Breast epithelium (tissue), 4 donors: ENCODE measurements at regions not wholly inside any gene's neighbourhood (a gene's known extent, or its start where the extent isn't known, plus 50 kb on each side); places are given as distances from the start of the nearest gene placed in this dataset.

ENCODE experiments used
- DNase-seq, 2 donors: peaks; one replicate each; pipeline ENCODE4 v3.0.0-alpha.2; 2019; ENCODE audit warnings: low spot score in 2 of 2
- H3K27ac ChIP-seq, 2 donors: fragments of 200-600 bp; sonication (generic) in 1 of 2; one replicate each; pipeline ENCODE4 v1.5.1; 2016 to 2019; ENCODE audit warnings: mild to moderate bottlenecking in 1 of 2
- H3K27me3 ChIP-seq, 2 donors: fragments of 200-600 bp; sonication (generic) in 1 of 2; one replicate each; pipeline versions ENCODE4 v1.5.1 to v1.6.0; 2017 to 2019; ENCODE audit warnings: control low read depth in 1 of 2, mild to moderate bottlenecking in 1 of 2
- H3K36me3 ChIP-seq: fragments of 200-600 bp; one replicate; pipeline ENCODE4 v1.5.1; 2019
- H3K4me1 ChIP-seq, 2 donors: fragments of 200-600 bp; sonication (generic); one replicate each; pipeline ENCODE4 v1.5.1; 2016 to 2019; ENCODE audit warnings: control low read depth in 1 of 2
- H3K4me3 ChIP-seq, 3 donors: fragments of 200-600 bp; sonication (generic); 1 replicate in 2 of 3; 2 replicates in 1 of 3; pipeline ENCODE4 v1.5.1; 2016 to 2019; ENCODE audit warnings: mild to moderate bottlenecking in 3 of 3, moderate library complexity in 2 of 3
- H3K9me3 ChIP-seq, 2 donors: fragments of 200-600 bp; sonication (generic) in 1 of 2; one replicate each; pipeline ENCODE4 v1.5.1; 2016 to 2019; ENCODE audit warnings: control low read depth in 1 of 2
- CTCF ChIP-seq, 3 donors: fragments of 450-650 bp; IDR thresholded peaks; one replicate each; pipeline ENCODE4 v1.5.1; 2016 to 2017; ENCODE audit warnings: antibody characterized with exemption in 3 of 3, mild to moderate bottlenecking in 3 of 3, moderate library complexity in 3 of 3
- POLR2A ChIP-seq: fragments of 450-650 bp; IDR thresholded peaks from one replicate; pipeline ENCODE4 v1.6.1; 2016; ENCODE audit warnings: antibody characterized with exemption, mild to moderate bottlenecking, moderate library complexity
- POLR2AphosphoS5 ChIP-seq, 3 donors: sonication (generic); formaldehyde crosslinking; IDR thresholded peaks; one replicate each; pipeline ENCODE4 v1.6.1; 2017; ENCODE audit warnings: antibody characterized with exemption in 3 of 3
- intact Hi-C: fragments of 100-400 bp; cut with DNase I; formaldehyde crosslinking; loops from one replicate; pipeline ENCODE4 v1.15.1; 2023; ENCODE audit warnings: low total_unique reads

- TF ChIP-seq POLR2A = no peak
- no peak for TF ChIP-seq CTCF (IDR thresholded peaks at IDR 0.05)
- TF ChIP-seq POLR2AphosphoS5 (IDR thresholded peaks at IDR 0.05) = no peak
- H3K4me3 ChIP-seq = no peak overlapping the region
- H3K9me3 ChIP-seq = peaks cover 0 to 10% of the 10 kb centered on the region in 2 donors
- peaks cover 2 to 7% of the 10 kb centered on the region in 2 donors for H3K27me3 ChIP-seq
- H3K4me1 ChIP-seq = no peaks in the 10 kb centered on the region
- DNase-seq = no peak
- intact Hi-C loops = no loop called here
- no peaks in the 10 kb centered on the region for H3K36me3 ChIP-seq
- no peak overlapping the region for H3K27ac ChIP-seq
Measured at GRCh38 chr15:85974348-85974705, 105.3 kb upstream of the AGBL1 start.

GRCh38 chr15:85974742-85975141 lies 104.9 kb upstream of the AGBL1 start:
- intact Hi-C loops = no loop called here
- H3K27me3 ChIP-seq = peaks cover 2 to 7% of the 10 kb centered on the region in 2 donors
- TF ChIP-seq CTCF (IDR thresholded peaks at IDR 0.05) (no peak), POLR2A (no peak), POLR2AphosphoS5 (IDR thresholded peaks at IDR 0.05) (no peak)
- no peak overlapping the region for H3K27ac ChIP-seq
- H3K4me1 ChIP-seq = no peaks in the 10 kb centered on the region
- no peaks in the 10 kb centered on the region for H3K36me3 ChIP-seq
- H3K9me3 ChIP-seq = peaks cover 0 to 10% of the 10 kb centered on the region in 2 donors
- no peak overlapping the region for H3K4me3 ChIP-seq
- no peak for DNase-seq

GRCh38 chr15:85976102-85976501 lies 103.6 kb upstream of the AGBL1 start:
- no peaks in the 10 kb centered on the region for H3K4me1 ChIP-seq
- no peak for TF ChIP-seq CTCF (IDR thresholded peaks at IDR 0.05)
- no peak for TF ChIP-seq POLR2AphosphoS5 (IDR thresholded peaks at IDR 0.05)
- no peak for TF ChIP-seq POLR2A
- DNase-seq = no peak
- H3K9me3 ChIP-seq = peaks cover 0 to 10% of the 10 kb centered on the region in 2 donors
- H3K27ac ChIP-seq = no peak overlapping the region
- H3K4me3 ChIP-seq = no peak overlapping the region
- intact Hi-C loops = no loop called here
- peaks cover 2 to 7% of the 10 kb centered on the region in 2 donors for H3K27me3 ChIP-seq
- no peaks in the 10 kb centered on the region for H3K36me3 ChIP-seq

- H3K9me3 ChIP-seq = peaks cover 0 to 10% of the 10 kb centered on the region in 2 donors
- peaks cover 2 to 7% of the 10 kb centered on the region in 2 donors for H3K27me3 ChIP-seq
- H3K4me3 ChIP-seq = no peak overlapping the region
- H3K36me3 ChIP-seq = no peaks in the 10 kb centered on the region
- intact Hi-C loops = no loop called here
- H3K4me1 ChIP-seq = no peaks in the 10 kb centered on the region
- DNase-seq = no peak
- TF ChIP-seq POLR2AphosphoS5 (IDR thresholded peaks at IDR 0.05) = no peak
- TF ChIP-seq CTCF (IDR thresholded peaks at IDR 0.05) = no peak
- no peak for TF ChIP-seq POLR2A
- no peak overlapping the region for H3K27ac ChIP-seq
Measured at GRCh38 chr15:85976986-85977385, 102.7 kb upstream of the AGBL1 start.

- intact Hi-C loops = no loop called here
- Histone ChIP-seq H3K9me3 (peaks cover 0 to 10% of the 10 kb centered on the region in 2 donors), H3K4me1 (no peaks in the 10 kb centered on the region), H3K27ac (no peak overlapping the region), H3K36me3 (no peaks in the 10 kb centered on the region), H3K4me3 (no peak overlapping the region), H3K27me3 (peaks cover 2 to 7% of the 10 kb centered on the region in 2 donors)
- no peak for TF ChIP-seq POLR2A
- DNase-seq = no peak
Measured at GRCh38 chr15:85977586-85977985, 102.1 kb upstream of the AGBL1 start.

- H3K4me1 ChIP-seq = no peaks in the 10 kb centered on the region
- H3K4me3 ChIP-seq = no peak overlapping the region
- no peaks in the 10 kb centered on the region for H3K36me3 ChIP-seq
- no peak for DNase-seq
- intact Hi-C loops = no loop called here
- H3K9me3 ChIP-seq = peaks cover 0 to 10% of the 10 kb centered on the region in 2 donors
- no peak overlapping the region for H3K27ac ChIP-seq
- peaks cover 2 to 7% of the 10 kb centered on the region in 2 donors for H3K27me3 ChIP-seq
- TF ChIP-seq CTCF (IDR thresholded peaks at IDR 0.05) = no peak
Measured at GRCh38 chr15:85979929-85980328, 99.7 kb upstream of the AGBL1 start.
